ENCODE measurements at regions not wholly inside any gene's neighbourhood (a gene's known extent, or its start where the extent isn't known, plus 50 kb on each side); places are given as distances from the start of the nearest gene placed in this dataset.

- no peak for DNase-seq (ENCODE audit: low read depth in 2 of 2)
These were observed 366.9 kb downstream of the EPHA4 start for GRCh38 chr2:221205103-221205673.

GRCh38 chr2:221210686-221211085 lies 361.4 kb downstream of the EPHA4 start:
- DNase-seq (ENCODE audit: low read depth in 2 of 2): no peak

GRCh38 chr2:221211653-221212052 lies 360.5 kb downstream of the EPHA4 start:
- no peak for DNase-seq (ENCODE audit: low read depth in 2 of 2)

- no peak for DNase-seq (ENCODE audit: low read depth in 2 of 2)
These were observed 360.0 kb downstream of the EPHA4 start for GRCh38 chr2:221212105-221212504.

- DNase-seq (ENCODE audit: low read depth in 2 of 2): no peak
These were observed 356.6 kb downstream of the EPHA4 start for GRCh38 chr2:221215487-221215886.

GRCh38 chr2:221216636-221217035 lies 355.5 kb downstream of the EPHA4 start:
- DNase-seq (ENCODE audit: low read depth in 2 of 2): no peak

- no peak for DNase-seq (ENCODE audit: low read depth in 2 of 2)
These were observed 346.4 kb downstream of the EPHA4 start for GRCh38 chr2:221225752-221226151.

GRCh38 chr2:221228214-221228769 lies 343.8 kb downstream of the EPHA4 start:
- no peak for DNase-seq (ENCODE audit: low read depth in 2 of 2)

- DNase-seq (ENCODE audit: low read depth in 2 of 2): no peak
These were observed 343.0 kb downstream of the EPHA4 start for GRCh38 chr2:221229099-221229498.

GRCh38 chr2:221231511-221231910 lies 340.6 kb downstream of the EPHA4 start:
- no peak for DNase-seq (ENCODE audit: low read depth in 2 of 2)

- DNase-seq (ENCODE audit: low read depth in 2 of 2): no peak
These were observed 336.2 kb downstream of the EPHA4 start for GRCh38 chr2:221235941-221236340.

GRCh38 chr2:221241072-221241471 lies 331.0 kb downstream of the EPHA4 start:
- no peak for DNase-seq (ENCODE audit: low read depth in 2 of 2)

- DNase-seq (ENCODE audit: low read depth in 2 of 2): no peak
These were observed 328.3 kb downstream of the EPHA4 start for GRCh38 chr2:221243771-221244170.

- DNase-seq (ENCODE audit: low read depth in 2 of 2): no peak
These were observed 327.1 kb downstream of the EPHA4 start for GRCh38 chr2:221245045-221245444.

- DNase-seq (ENCODE audit: low read depth in 2 of 2): no peak
These were observed 326.3 kb downstream of the EPHA4 start for GRCh38 chr2:221245772-221246171.

- no peak for DNase-seq (ENCODE audit: low read depth in 2 of 2)
These were observed 317.8 kb downstream of the EPHA4 start for GRCh38 chr2:221254299-221254698.

GRCh38 chr2:221255862-221256261 lies 316.2 kb downstream of the EPHA4 start:
- no peak for DNase-seq (ENCODE audit: low read depth in 2 of 2)

- DNase-seq (ENCODE audit: low read depth in 2 of 2): no peak
These were observed 313.6 kb downstream of the EPHA4 start for GRCh38 chr2:221258464-221258863.

GRCh38 chr2:221262651-221263050 lies 309.5 kb downstream of the EPHA4 start:
- DNase-seq (ENCODE audit: low read depth in 2 of 2): no peak

GRCh38 chr2:221263573-221263972 lies 308.5 kb downstream of the EPHA4 start:
- DNase-seq (ENCODE audit: low read depth in 2 of 2): no peak

GRCh38 chr2:221264318-221264717 lies 307.8 kb downstream of the EPHA4 start:
- DNase-seq (ENCODE audit: low read depth in 2 of 2): no peak

- DNase-seq (ENCODE audit: low read depth in 2 of 2): no peak
These were observed 304.2 kb downstream of the EPHA4 start for GRCh38 chr2:221267773-221268425.

GRCh38 chr2:221268631-221269030 lies 303.5 kb downstream of the EPHA4 start:
- no peak for DNase-seq (ENCODE audit: low read depth in 2 of 2)

GRCh38 chr2:221270806-221271205 lies 301.3 kb downstream of the EPHA4 start:
- no peak for DNase-seq (ENCODE audit: low read depth in 2 of 2)
